ENCODE measurements at regions not wholly inside any gene's neighbourhood (a gene's known extent, or its start where the extent isn't known, plus 50 kb on each side); places are given as distances from the start of the nearest gene placed in this dataset.

GRCh38 chr11:95308512-95309035 lies 77.6 kb upstream of the SESN3 start:
- intact Hi-C loops (cut with DNase I) = no loop called here
- no peak for DNase-seq (ENCODE audit: low spot score)

GRCh38 chr11:95307286-95307685 lies 76.3 kb upstream of the SESN3 start:
- intact Hi-C loops (cut with DNase I) = no loop called here
- DNase-seq (ENCODE audit: low spot score) = no peak

- intact Hi-C loops (cut with DNase I) = no loop called here
- no peak for DNase-seq (ENCODE audit: low spot score)
Measured at GRCh38 chr11:95306801-95307200, 75.8 kb upstream of the SESN3 start.

- no peak for DNase-seq (ENCODE audit: low spot score)
- intact Hi-C loops (cut with DNase I) = no loop called here
Measured at GRCh38 chr11:95306123-95306522, 75.1 kb upstream of the SESN3 start.

GRCh38 chr11:95305705-95306104 lies 74.7 kb upstream of the SESN3 start:
- intact Hi-C loops (cut with DNase I) = no loop called here
- no peak for DNase-seq (ENCODE audit: low spot score)

GRCh38 chr11:95304777-95305176 lies 73.8 kb upstream of the SESN3 start:
- intact Hi-C loops (cut with DNase I) = no loop called here
- no peak for DNase-seq (ENCODE audit: low spot score)

GRCh38 chr11:95302211-95302610 lies 71.2 kb upstream of the SESN3 start:
- DNase-seq (ENCODE audit: low spot score) = no peak
- intact Hi-C loops (cut with DNase I) = no loop called here

- no peak for DNase-seq (ENCODE audit: low spot score)
- intact Hi-C loops (cut with DNase I) = no loop called here
Measured at GRCh38 chr11:95301474-95301873, 70.5 kb upstream of the SESN3 start.

- intact Hi-C loops (cut with DNase I) = no loop called here
- DNase-seq (ENCODE audit: low spot score) = no peak
Measured at GRCh38 chr11:95299078-95299679, 68.2 kb upstream of the SESN3 start.

- intact Hi-C loops (cut with DNase I) = no loop called here
- DNase-seq (ENCODE audit: low spot score) = no peak
Measured at GRCh38 chr11:95297680-95298452, 66.9 kb upstream of the SESN3 start.

- intact Hi-C loops (cut with DNase I) = no loop called here
- no peak for DNase-seq (ENCODE audit: low spot score)
Measured at GRCh38 chr11:95296621-95297025, 65.6 kb upstream of the SESN3 start.

- intact Hi-C loops (cut with DNase I) = no loop called here
- DNase-seq (ENCODE audit: low spot score) = no peak
Measured at GRCh38 chr11:95296165-95296564, 65.2 kb upstream of the SESN3 start.

- DNase-seq (ENCODE audit: low spot score) = no peak
- intact Hi-C loops (cut with DNase I) = no loop called here
Measured at GRCh38 chr11:95295382-95296149, 64.6 kb upstream of the SESN3 start.

GRCh38 chr11:95294701-95295100 lies 63.7 kb upstream of the SESN3 start:
- intact Hi-C loops (cut with DNase I) = no loop called here
- DNase-seq (ENCODE audit: low spot score) = no peak

- intact Hi-C loops (cut with DNase I) = no loop called here
- no peak for DNase-seq (ENCODE audit: low spot score)
Measured at GRCh38 chr11:95293116-95293515, 62.1 kb upstream of the SESN3 start.

GRCh38 chr11:95291946-95292345 lies 60.9 kb upstream of the SESN3 start:
- intact Hi-C loops (cut with DNase I) = no loop called here
- DNase-seq (ENCODE audit: low spot score) = no peak

GRCh38 chr11:95289378-95290101 lies 58.5 kb upstream of the SESN3 start:
- intact Hi-C loops (cut with DNase I) = no loop called here
- no peak for DNase-seq (ENCODE audit: low spot score)

GRCh38 chr11:95284057-95285052 lies 53.4 kb upstream of the SESN3 start:
- intact Hi-C loops (cut with DNase I) = no loop called here
- no peak for DNase-seq (ENCODE audit: low spot score)
